ENCODE measurements at regions not wholly inside any gene's neighbourhood (a gene's known extent, or its start where the extent isn't known, plus 50 kb on each side); places are given as distances from the start of the nearest gene placed in this dataset.

- 76 to 96% (median 88%) methylated on average over 1 of the region's 1 CpG for WGBS, 3 donors
- ATAC-seq (no peak), DNase-seq (no peak)
- H3K4me1 ChIP-seq, result no peaks in the 10 kb centered on the region
- no peak for TF ChIP-seq CTCF (IDR thresholded peaks at IDR 0.05)
- no peak overlapping the region for H3K4me3 ChIP-seq
- intact Hi-C loops (cut with DNase I), result no loop called here
- H3K9me3 ChIP-seq, result no peaks in the 10 kb centered on the region
- no peaks in the 10 kb centered on the region for H3K36me3 ChIP-seq (ENCODE audit: insufficient read depth in 1 of 2, low read depth in 1 of 2)
- H3K27me3 ChIP-seq (ENCODE audit: insufficient read depth in 3 of 3, low read length in 2 of 3), result no peaks in the 10 kb centered on the region
- no peak overlapping the region for H3K27ac ChIP-seq
These were observed 292.7 kb upstream of the SMARCA2 start for GRCh38 chr9:1722404-1722803.

DNA sequence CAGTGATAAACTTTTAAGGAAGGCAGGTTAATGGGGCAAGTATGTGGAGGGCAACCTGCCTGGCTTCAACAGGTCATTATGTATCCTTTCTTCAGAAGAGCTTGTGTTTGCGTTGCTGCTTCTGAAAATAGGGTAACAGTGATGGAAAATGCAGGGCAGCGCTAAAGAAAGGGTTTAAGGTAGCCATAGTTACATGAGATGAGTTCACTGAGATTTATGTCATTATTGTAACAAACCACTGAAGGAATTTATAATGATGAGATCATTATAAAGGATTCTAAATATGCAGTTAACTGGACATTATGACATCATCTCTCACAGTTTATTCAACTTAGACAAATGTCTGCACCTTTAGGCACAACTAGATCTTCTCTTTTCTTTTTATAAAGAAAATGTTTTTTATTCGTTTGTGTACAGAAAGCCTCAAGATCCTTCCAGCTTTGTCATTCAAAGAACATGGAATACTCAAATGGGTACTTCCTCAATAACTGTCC lies 291.6 kb upstream of the SMARCA2 start:
- no peak for ATAC-seq
- 81 to 83% (median 83%) methylated on average over 3 of the region's 3 CpGs for WGBS, 3 donors
- Histone ChIP-seq H3K27me3 (ENCODE audit: insufficient read depth in 3 of 3, low read length in 2 of 3) (no peaks in the 10 kb centered on the region), H3K36me3 (ENCODE audit: insufficient read depth in 1 of 2, low read depth in 1 of 2) (no peaks in the 10 kb centered on the region), H3K4me1 (no peaks in the 10 kb centered on the region), H3K4me3 (no peak overlapping the region), H3K9me3 (no peaks in the 10 kb centered on the region), H3K27ac (no peak overlapping the region)
- no peak for DNase-seq
- intact Hi-C loops (cut with DNase I), result no loop called here
- no peak for TF ChIP-seq CTCF (IDR thresholded peaks at IDR 0.05)

DNA sequence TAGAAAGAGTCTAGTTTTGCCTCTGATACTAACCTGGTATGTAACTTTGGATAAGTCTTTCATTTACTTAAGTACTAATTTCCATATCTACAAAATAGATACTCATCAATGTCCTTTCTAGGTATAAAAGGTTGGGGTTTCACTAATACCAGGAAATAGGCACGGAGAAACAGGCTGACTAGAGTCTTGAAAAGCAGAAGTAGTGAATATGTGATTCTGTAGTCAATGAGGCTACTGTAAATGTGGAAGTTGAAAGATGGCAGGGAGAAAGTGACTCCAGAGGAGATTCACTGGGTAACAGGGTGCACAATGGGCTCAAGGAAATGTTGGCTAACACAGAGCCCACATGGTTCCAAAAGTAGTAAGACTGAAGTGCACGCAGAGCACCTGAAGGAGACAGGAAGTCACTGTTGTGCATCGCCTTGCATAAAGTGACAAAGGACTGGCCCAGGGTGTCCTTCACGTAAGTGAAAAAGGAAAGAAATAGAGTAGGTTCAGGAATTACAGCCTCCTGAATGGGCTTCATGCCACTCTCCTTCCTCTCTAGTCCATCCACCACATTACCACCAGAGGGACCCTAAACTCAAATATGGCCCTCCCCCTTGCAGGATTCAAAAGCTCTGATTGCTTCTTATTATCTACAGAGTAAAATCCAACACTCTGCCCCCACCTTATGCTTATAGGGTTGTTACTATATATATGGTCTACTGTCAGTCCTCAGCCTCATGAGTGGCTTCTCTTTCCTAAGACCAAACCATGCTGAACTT lies 288.0 kb upstream of the SMARCA2 start:
- H3K36me3 ChIP-seq (ENCODE audit: insufficient read depth in 1 of 2, low read depth in 1 of 2), result no peaks in the 10 kb centered on the region
- TF ChIP-seq CTCF (IDR thresholded peaks at IDR 0.05), result peak; percentile 16
- no peaks in the 10 kb centered on the region for H3K9me3 ChIP-seq
- H3K4me1 ChIP-seq, result no peaks in the 10 kb centered on the region
- H3K4me3 ChIP-seq, result no peak overlapping the region
- DNase-seq (no peak), ATAC-seq (no peak)
- intact Hi-C loops (cut with DNase I), result no loop called here
- H3K27ac ChIP-seq, result no peak overlapping the region
- WGBS, 3 donors, result 78 to 93% (median 88%) methylated on average over 4 of the region's 4 CpGs
- H3K27me3 ChIP-seq (ENCODE audit: insufficient read depth in 3 of 3, low read length in 2 of 3), result no peaks in the 10 kb centered on the region

- ATAC-seq (no peak), DNase-seq (no peak)
- WGBS, 3 donors, result 23 to 52% (median 41%) methylated on average over 4 of the region's 4 CpGs
- H3K4me3 ChIP-seq, result no peak overlapping the region
- no peaks in the 10 kb centered on the region for H3K27me3 ChIP-seq (ENCODE audit: insufficient read depth in 3 of 3, low read length in 2 of 3)
- no peak overlapping the region for H3K27ac ChIP-seq
- H3K4me1 ChIP-seq, result no peaks in the 10 kb centered on the region
- intact Hi-C loops (cut with DNase I), result no loop called here
- no peak for TF ChIP-seq CTCF (IDR thresholded peaks at IDR 0.05)
- no peaks in the 10 kb centered on the region for H3K36me3 ChIP-seq (ENCODE audit: insufficient read depth in 1 of 2, low read depth in 1 of 2)
- H3K9me3 ChIP-seq, result no peaks in the 10 kb centered on the region
These were observed 285.5 kb upstream of the SMARCA2 start for GRCh38 chr9:1729631-1730030.

DNA sequence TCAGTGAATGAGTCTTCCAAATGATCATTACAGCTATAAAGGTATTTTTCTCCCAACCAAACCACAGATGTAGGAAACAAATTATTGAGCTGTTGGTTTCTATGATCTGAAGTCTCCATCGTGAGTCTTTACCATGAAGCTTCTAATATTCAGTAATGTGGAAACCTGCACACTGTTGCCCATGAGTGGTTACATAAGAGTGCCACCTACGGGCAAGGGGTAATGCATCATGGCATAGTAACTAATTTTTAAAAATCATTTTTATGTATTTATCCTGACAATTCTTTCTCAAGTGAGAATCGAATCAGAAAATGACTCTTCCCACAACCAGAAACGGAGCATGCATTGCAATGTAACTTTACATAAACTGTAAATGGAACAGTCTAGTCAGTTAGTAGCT lies 282.5 kb upstream of the SMARCA2 start:
- no peak overlapping the region for H3K27ac ChIP-seq
- H3K4me1 ChIP-seq, result no peaks in the 10 kb centered on the region
- no peaks in the 10 kb centered on the region for H3K36me3 ChIP-seq (ENCODE audit: insufficient read depth in 1 of 2, low read depth in 1 of 2)
- no peaks in the 10 kb centered on the region for H3K9me3 ChIP-seq
- intact Hi-C loops (cut with DNase I), result no loop called here
- ATAC-seq (no peak), DNase-seq (no peak)
- no peak overlapping the region for H3K4me3 ChIP-seq
- no peaks in the 10 kb centered on the region for H3K27me3 ChIP-seq (ENCODE audit: insufficient read depth in 3 of 3, low read length in 2 of 3)
- TF ChIP-seq CTCF (IDR thresholded peaks at IDR 0.05), result no peak
- 53 to 86% (median 69%) methylated on average over 4 of the region's 4 CpGs for WGBS, 3 donors
